GM23248 (cell line): ENCODE measurements at regions not wholly inside any gene's neighbourhood (a gene's known extent, or its start where the extent isn't known, plus 50 kb on each side); places are given as distances from the start of the nearest gene placed in this dataset.

Experiments
- EZH2 ChIP-seq: fragments of 200-600 bp; sonication (generic); IDR thresholded peaks from 2 replicates; pipeline ENCODE4 v1.6.1; 2018; ENCODE audit warnings: antibody characterized with exemption, mild to moderate bottlenecking; ENCODE audit not compliant: insufficient read depth, poor library complexity, severe bottlenecking
- EZH2phosphoT487 ChIP-seq: fragments of 200-600 bp; sonication (generic); IDR thresholded peaks from 2 replicates; pipeline ENCODE4 v1.6.1; 2018; ENCODE audit warnings: antibody characterized with exemption, moderate library complexity, mild to moderate bottlenecking, low read depth; ENCODE audit not compliant: insufficient read depth

DNA sequence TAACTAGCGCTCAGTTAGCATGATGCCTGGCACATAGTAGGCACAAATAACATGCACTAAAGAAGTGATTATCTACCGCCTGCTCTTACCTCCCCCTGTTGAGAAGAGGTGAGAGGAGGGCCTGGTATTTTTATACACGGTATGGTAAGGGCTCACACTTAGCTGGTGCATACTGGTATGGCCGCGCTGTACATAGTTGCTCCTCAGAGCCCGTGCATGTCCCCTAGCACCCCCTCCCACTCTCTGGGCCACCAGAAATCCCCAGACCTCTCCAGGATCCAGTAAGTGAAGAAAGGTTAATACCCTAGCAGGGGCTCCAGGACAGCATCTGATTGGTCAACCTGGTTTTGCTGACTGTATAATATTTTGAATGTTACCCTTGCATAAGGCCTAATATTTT, 121.4 kb downstream of the RAB11FIP2 start:
- no peak for TF ChIP-seq EZH2
- TF ChIP-seq EZH2phosphoT487: no peak
